IMR-90 (cell line): ENCODE measurements at regions not wholly inside any gene's neighbourhood (a gene's known extent, or its start where the extent isn't known, plus 50 kb on each side); places are given as distances from the start of the nearest gene placed in this dataset.

Source experiments
- ATAC-seq: fragments of 200-7000 bp; cut with Tn5 transposase; 2 replicates; pipeline ENCODE4 v1.9.1; 2020; ENCODE audit warnings: low read depth, mild to moderate bottlenecking, moderate library complexity
- BruUV-seq: library from RNA; stranded (reverse); fragments of 400-500 nt; replicated peaks from 2 replicates; lab custom pipeline; 2021; lab: Mats Ljungman, UMichigan
- CTCF ChIA-PET: fragments of 300-600 bp; formaldehyde crosslinking; extraction: SDS; loops from one replicate; lab custom pipeline; 2021; ENCODE audit warnings: antibody characterized with exemption; lab: Yijun Ruan, JAX
- POLR2A ChIA-PET: fragments of 300-600 bp; sonication (Branson Sonifier 250); formaldehyde crosslinking; loops from one replicate; lab custom pipeline; 2022; ENCODE audit warnings: antibody characterized with exemption; ENCODE audit not compliant: unreplicated experiment; lab: Charles Lee
- DNase-seq: peaks from one replicate; pipeline ENCODE4 v3.0.0; 2013
- H2AFZ ChIP-seq: replicated peaks from 2 replicates; pipeline ENCODE3; 2013; ENCODE audit warnings: low read length, mild to moderate bottlenecking; ENCODE audit not compliant: poor library complexity
- H2AK5ac ChIP-seq: 2 replicates; pipeline ENCODE4 v1.6.1; 2013; ENCODE audit warnings: low read depth, low read length, inconsistent platforms
- H2AK9ac ChIP-seq: replicated peaks from 2 replicates; pipeline ENCODE3; 2013; ENCODE audit warnings: mild to moderate bottlenecking, low read depth, low read length, moderate library complexity; ENCODE audit not compliant: poor library complexity
- H2BK120ac ChIP-seq: 2 replicates; pipeline ENCODE4 v1.6.1; 2013; ENCODE audit warnings: low read depth, low read length, inconsistent platforms
- H2BK15ac ChIP-seq: 3 replicates; pipeline ENCODE4 v1.6.1; 2013; ENCODE audit warnings: low read depth, low read length, inconsistent platforms
- H2BK20ac ChIP-seq: 2 replicates; pipeline ENCODE4 v1.6.1; 2013; ENCODE audit warnings: low read depth, mild to moderate bottlenecking, inconsistent platforms, low read length, moderate library complexity
- H2BK5ac ChIP-seq: 2 replicates; pipeline ENCODE4 v1.6.1; 2013; ENCODE audit warnings: mild to moderate bottlenecking, low read depth, low read length, inconsistent platforms; ENCODE audit not compliant: poor library complexity, severe bottlenecking
- H3K14ac ChIP-seq: replicated peaks from 2 replicates; pipeline ENCODE4 v1.6.1; 2013; ENCODE audit warnings: low read depth, low read length, inconsistent platforms
- H3K18ac ChIP-seq: 2 replicates; pipeline ENCODE4 v1.6.1; 2013; ENCODE audit warnings: low read depth, low read length, control low read depth
- H3K23ac ChIP-seq: 2 replicates; pipeline ENCODE4 v1.6.1; 2013; ENCODE audit warnings: low read depth, low read length, inconsistent platforms
- H3K27ac ChIP-seq: 2 replicates; pipeline ENCODE4 v1.5.1; 2013; ENCODE audit warnings: mild to moderate bottlenecking, control low read depth, low read length; ENCODE audit not compliant: insufficient read depth
- H3K27me3 ChIP-seq: 2 replicates; pipeline ENCODE4 v1.6.1; 2013; ENCODE audit warnings: low read length; ENCODE audit not compliant: control insufficient read depth, insufficient read depth
- H3K36me3 ChIP-seq: 2 replicates; pipeline ENCODE4 v1.6.1; 2013; ENCODE audit warnings: low read length, mixed read lengths; ENCODE audit not compliant: control insufficient read depth, insufficient read depth
- H3K4ac ChIP-seq: 2 replicates; pipeline ENCODE4 v1.6.1; 2013; ENCODE audit warnings: low read depth, low read length, inconsistent platforms
- H3K4me1 ChIP-seq: 2 replicates; pipeline ENCODE4 v1.6.1; 2013; ENCODE audit warnings: low read length, mixed read lengths; ENCODE audit not compliant: control insufficient read depth, insufficient read depth
- H3K4me2 ChIP-seq: 2 replicates; pipeline ENCODE4 v1.6.1; 2013; ENCODE audit warnings: low read depth, mild to moderate bottlenecking, control low read depth, low read length, moderate library complexity
- H3K4me3 ChIP-seq: 2 replicates; pipeline ENCODE4 v1.5.1; 2013; ENCODE audit warnings: low read depth, mild to moderate bottlenecking, control low read depth, low read length, moderate library complexity; ENCODE audit not compliant: insufficient read depth
- H3K56ac ChIP-seq: 2 replicates; pipeline ENCODE4 v1.6.1; 2013; ENCODE audit warnings: low read length, inconsistent platforms; ENCODE audit not compliant: insufficient read depth; ENCODE audit errors: extremely low read depth
- H3K79me1 ChIP-seq, 2 experiments: 2 replicates each; pipeline ENCODE4 v1.6.1; 2013; ENCODE audit warnings: low read length in 2 of 2, inconsistent platforms in 1 of 2, low read depth in 1 of 2
- H3K9ac ChIP-seq: 2 replicates; pipeline ENCODE4 v1.6.1; 2013; ENCODE audit warnings: low read depth, low read length, control low read depth
- H3K9me1 ChIP-seq: 2 replicates; pipeline ENCODE4 v1.6.1; 2013; ENCODE audit warnings: low read length, inconsistent platforms; ENCODE audit not compliant: insufficient read depth
- H3K9me3 ChIP-seq: 2 replicates; pipeline ENCODE4 v1.6.1; 2013; ENCODE audit warnings: low read length; ENCODE audit not compliant: control insufficient read depth, insufficient read depth
- H4K20me1 ChIP-seq: 2 replicates; pipeline ENCODE4 v1.6.1; 2013; ENCODE audit warnings: low read length, inconsistent platforms; ENCODE audit not compliant: insufficient read depth
- H4K5ac ChIP-seq: 2 replicates; pipeline ENCODE4 v1.6.1; 2013; ENCODE audit warnings: mild to moderate bottlenecking, low read depth, low read length, control low read depth
- H4K8ac ChIP-seq, 2 experiments: 2 replicates each; pipeline ENCODE4 v1.6.1; 2013; ENCODE audit warnings: low read depth in 2 of 2, low read length in 2 of 2, control low read depth in 1 of 2, inconsistent platforms in 1 of 2
- H4K91ac ChIP-seq: 2 replicates; pipeline ENCODE4 v1.6.1; 2013; ENCODE audit warnings: low read depth, low read length, inconsistent platforms; ENCODE audit not compliant: insufficient read depth
- BHLHE40 ChIP-seq: fragments of 150-350 bp; IDR thresholded peaks from 2 replicates; pipeline ENCODE4 v1.6.1; 2016; ENCODE audit warnings: mild to moderate bottlenecking, low read depth, low read length
- CEBPB ChIP-seq: IDR thresholded peaks from 2 replicates; pipeline ENCODE4 v1.6.1; 2012; ENCODE audit warnings: low read depth, low read length, improper control_type of control experiment
- CHD1 ChIP-seq: IDR thresholded peaks from 2 replicates; pipeline ENCODE4 v1.6.1; 2012; ENCODE audit warnings: low read depth, low read length, improper control_type of control experiment
- CTCF ChIP-seq: conservative IDR thresholded peaks from 2 replicates; pipeline ENCODE4 v1.5.1; 2012; ENCODE audit warnings: mild to moderate bottlenecking, low read depth, low read length, improper control_type of control experiment
- ELK1 ChIP-seq: fragments of 150-350 bp; IDR thresholded peaks from 2 replicates; pipeline ENCODE4 v1.6.1; 2016; ENCODE audit warnings: low read depth, mild to moderate bottlenecking, low read length, moderate library complexity, borderline replicate concordance
- FOS ChIP-seq: fragments of 150-350 bp; IDR thresholded peaks from 2 replicates; pipeline ENCODE4 v1.6.1; 2016; ENCODE audit warnings: low read depth, low read length
- MAFK ChIP-seq: IDR thresholded peaks from 2 replicates; pipeline ENCODE4 v1.6.1; 2012; ENCODE audit warnings: low read depth, low read length, improper control_type of control experiment
- MAZ ChIP-seq: IDR thresholded peaks from 2 replicates; pipeline ENCODE4 v1.6.1; 2012; ENCODE audit warnings: low read depth, mild to moderate bottlenecking, low read length, improper control_type of control experiment, moderate library complexity, borderline replicate concordance
- MXI1 ChIP-seq: IDR thresholded peaks from 2 replicates; pipeline ENCODE4 v1.6.1; 2012; ENCODE audit warnings: low read depth, mild to moderate bottlenecking, low read length, moderate library complexity, borderline replicate concordance
- NFE2L2 ChIP-seq: fragments of 150-350 bp; IDR thresholded peaks from 2 replicates; pipeline ENCODE4 v1.6.1; 2016; ENCODE audit warnings: low read depth, mild to moderate bottlenecking, low read length
- POLR2A ChIP-seq: IDR thresholded peaks from 2 replicates; pipeline ENCODE4 v1.6.1; 2012; ENCODE audit warnings: mild to moderate bottlenecking, low read depth, low read length
- RAD21 ChIP-seq: IDR thresholded peaks from 2 replicates; pipeline ENCODE4 v1.6.1; 2012; ENCODE audit warnings: low read length, improper control_type of control experiment
- RCOR1 ChIP-seq: IDR thresholded peaks from 2 replicates; pipeline ENCODE4 v1.6.1; 2012; ENCODE audit warnings: mild to moderate bottlenecking, low read length, improper control_type of control experiment; ENCODE audit not compliant: insufficient replicate concordance
- SMC3 ChIP-seq: fragments of 150-350 bp; IDR thresholded peaks from 2 replicates; pipeline ENCODE4 v1.6.1; 2016; ENCODE audit warnings: low read depth, mild to moderate bottlenecking, antibody characterized with exemption, low read length, moderate library complexity
- USF2 ChIP-seq: fragments of 150-350 bp; IDR thresholded peaks from 2 replicates; pipeline ENCODE4 v1.6.1; 2017; ENCODE audit warnings: mild to moderate bottlenecking, antibody characterized with exemption, low read length, low read depth
- WGBS, 2 experiments: methylation state at CpG; one replicate each; pipeline versions ENCODE4 v1.1.5 to v1.1.7; 2013; ENCODE audit warnings: missing lambda C conversion rate in 2 of 2; ENCODE audit not compliant: insufficient read length in 1 of 2; ENCODE audit errors: extremely low coverage in 2 of 2; 5-methylcytosine and 5-hydroxymethylcytosine counted together
- dilution Hi-C: fragments of 300-500 bp; cut with HindIII; formaldehyde crosslinking; loops from one replicate; pipeline ENCODE4 v1.14.3; 2018; ENCODE audit warnings: low sequenced_read_pairs; ENCODE audit not compliant: unreplicated experiment
- in situ Hi-C: fragments of 300-500 bp; cut with MboI; formaldehyde crosslinking; loops from 3 replicates; pipeline ENCODE4 v1.14.3; 2019; ENCODE audit warnings: low sequenced_read_pairs, inconsistent platforms, mixed read lengths
- intact Hi-C: fragments of 100-400 bp; cut with micrococcal nuclease; formaldehyde crosslinking; loops from 2 replicates; pipeline ENCODE4 v1.10.0; 2022

GRCh38 chr2:145524303-145524702 is 1004.4 kb upstream of the ZEB2 start:
- H2AK9ac ChIP-seq: no peak overlapping the region
- H2BK20ac ChIP-seq: no peak overlapping the region
- dilution Hi-C loops: no loop called here
- BruUV-seq: no TSS peak
- H2BK15ac ChIP-seq: no peak overlapping the region
- ChIA-PET CTCF (no interaction called here), POLR2A (no interaction called here)
- H3K9me3 ChIP-seq: no peaks in the 10 kb centered on the region
- H3K9ac ChIP-seq: no peak overlapping the region
- H4K91ac ChIP-seq: no peak overlapping the region
- no CpG with 5 or more reads among the region's 6 CpGs for WGBS, 2 experiments
- intact Hi-C loops: no loop called here
- no peak overlapping the region for H2AK5ac ChIP-seq
- no peak overlapping the region for H3K18ac ChIP-seq
- H2BK120ac ChIP-seq: no peak overlapping the region
- H3K9me1 ChIP-seq: no peaks in the 10 kb centered on the region
- H3K4me1 ChIP-seq: no peaks in the 10 kb centered on the region
- H3K23ac ChIP-seq: no peak overlapping the region
- H2BK5ac ChIP-seq: no peak overlapping the region
- no peak overlapping the region for H3K27ac ChIP-seq
- no peak for ATAC-seq
- H3K14ac ChIP-seq: no peak overlapping the region
- H4K20me1 ChIP-seq: no peaks in the 10 kb centered on the region
- no peaks in the 10 kb centered on the region for H3K36me3 ChIP-seq
- H3K56ac ChIP-seq: no peak overlapping the region
- H2AFZ ChIP-seq: no peak overlapping the region
- H3K4me3 ChIP-seq: no peak overlapping the region
- TF ChIP-seq POLR2A (no peak), FOS (no peak), MXI1 (no peak), CTCF (no peak), BHLHE40 (no peak), MAFK (no peak), RAD21 (no peak), CHD1 (no peak), CEBPB (no peak), USF2 (no peak), ELK1 (no peak), RCOR1 (no peak), MAZ (no peak), NFE2L2 (no peak), SMC3 (no peak)
- H3K79me1 ChIP-seq: no peaks in the 10 kb centered on the region
- no peak overlapping the region for H3K4ac ChIP-seq
- no peak for DNase-seq
- no peak overlapping the region for H4K5ac ChIP-seq
- H3K27me3 ChIP-seq: no peaks in the 10 kb centered on the region
- in situ Hi-C loops: no loop called here
- no peak overlapping the region for H4K8ac ChIP-seq
- no peak overlapping the region for H3K4me2 ChIP-seq
